NOMO-1 treated with dmso at 0.1 percent for 144 hours (cell line): ENCODE measurements at regions not wholly inside any gene's neighbourhood (a gene's known extent, or its start where the extent isn't known, plus 50 kb on each side); places are given as distances from the start of the nearest gene placed in this dataset.
"Not testable (repeated sequence)": the region's sequence is repeated elsewhere in the genome, so short reads cannot be mapped to it uniquely, and the experiment has no call there.

Source experiments
- DNase-seq: peaks from one replicate; lab custom pipeline; 2025; ENCODE audit not compliant: unreplicated experiment; lab: John Stamatoyannopoulos, UW

DNA sequence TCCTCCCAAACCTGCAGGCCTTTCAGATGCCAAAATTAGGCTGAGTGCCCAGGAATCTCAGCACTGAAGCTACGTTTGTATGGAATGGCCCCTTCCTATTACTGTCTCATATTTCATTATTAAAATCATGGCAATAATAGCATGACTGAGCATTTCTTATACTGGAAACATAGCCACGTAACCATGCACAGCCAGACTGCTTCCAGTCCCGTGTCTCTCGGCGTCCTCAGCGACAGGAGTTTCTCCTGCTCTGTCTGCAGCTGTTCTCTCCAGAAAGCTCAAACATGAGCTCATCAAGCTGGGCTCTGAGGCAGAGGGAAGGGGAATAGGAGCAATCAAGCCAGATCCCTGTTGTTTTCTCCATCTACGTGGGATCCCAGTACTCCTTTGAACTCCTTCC lies 104.0 kb downstream of the CDC7 start:
- no peak for DNase-seq

DNA sequence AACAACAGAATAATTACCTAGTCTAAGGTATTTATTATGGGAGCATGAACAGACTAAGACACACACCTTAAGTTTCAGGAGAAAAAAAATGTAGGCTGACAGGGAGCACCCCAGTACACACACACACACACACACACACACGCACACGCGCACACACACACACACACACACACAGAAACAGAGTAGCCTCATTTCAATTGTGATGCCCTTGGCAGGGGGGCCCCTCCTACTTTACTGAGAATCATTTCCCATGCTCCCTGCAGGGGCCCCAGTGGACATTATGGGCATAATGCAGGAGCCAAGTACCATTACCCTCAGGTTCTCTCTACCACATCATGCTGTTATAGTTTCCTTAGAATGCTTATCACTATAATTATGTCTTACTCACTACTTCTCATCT lies 104.9 kb downstream of the CDC7 start:
- DNase-seq = no peak

DNA sequence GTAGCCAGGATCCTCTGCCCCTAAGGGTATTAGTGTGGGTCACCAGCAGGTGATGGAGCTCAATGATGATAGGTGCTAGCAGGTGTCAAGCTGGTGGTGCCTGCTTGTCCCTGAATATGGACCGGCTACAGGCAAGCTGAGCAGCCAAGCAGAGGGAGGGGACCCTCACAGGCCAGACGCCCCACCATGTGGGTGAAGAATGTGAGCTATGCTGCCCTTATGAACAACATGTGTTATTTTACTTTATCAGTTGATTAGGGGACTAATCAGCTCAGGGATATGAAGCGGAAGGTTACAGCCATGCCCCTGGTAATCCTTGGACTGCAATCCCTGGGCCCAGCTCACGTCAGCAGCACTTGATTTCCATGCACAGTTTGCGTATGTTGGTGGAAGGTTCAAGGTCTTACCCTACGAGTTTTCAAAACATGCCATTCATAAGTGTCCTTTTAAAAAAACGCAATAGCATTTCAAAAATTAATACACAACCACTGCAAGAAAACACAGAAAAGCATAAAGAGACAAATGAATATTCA lies 106.0 kb downstream of the CDC7 start:
- DNase-seq = no peak

DNA sequence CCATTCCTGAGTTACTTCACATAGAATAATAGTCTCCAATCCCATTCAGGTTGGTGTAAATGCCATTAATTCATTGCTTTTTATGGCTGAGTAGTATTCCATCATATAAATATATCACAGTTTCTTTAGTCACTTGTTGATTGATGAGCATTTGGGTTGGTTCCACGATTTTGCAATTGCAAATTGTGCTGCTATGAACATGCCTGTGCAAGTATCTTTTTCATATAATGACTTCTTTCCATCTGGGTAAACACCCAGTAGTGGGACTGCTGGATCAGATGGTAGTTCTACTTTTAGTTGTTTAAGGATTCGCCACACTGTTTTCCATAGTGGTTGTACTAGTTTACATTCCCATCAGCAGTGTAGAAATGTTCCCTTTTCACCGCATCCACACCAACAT lies 107.0 kb downstream of the CDC7 start:
- DNase-seq = not testable (repeated sequence)

DNA sequence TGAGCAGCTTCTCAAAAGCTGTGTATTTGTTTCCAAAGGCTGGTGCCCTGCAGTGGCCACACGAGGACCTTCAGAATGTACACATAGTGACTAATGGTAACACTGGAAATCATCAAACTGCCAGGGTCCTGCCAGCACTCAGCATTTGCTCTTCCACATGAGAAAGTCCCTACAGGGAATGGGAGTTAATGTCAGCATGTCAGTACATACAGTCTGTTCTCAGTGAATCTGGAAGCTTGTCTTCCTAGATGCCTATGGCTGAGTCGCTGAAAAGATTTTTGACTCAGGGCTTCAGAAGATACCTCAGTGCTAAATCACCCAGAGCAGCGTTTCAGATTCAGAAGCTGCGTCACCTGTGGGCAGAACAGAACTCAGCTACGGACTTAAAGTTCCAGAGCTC lies 108.2 kb downstream of the CDC7 start:
- no peak for DNase-seq

DNA sequence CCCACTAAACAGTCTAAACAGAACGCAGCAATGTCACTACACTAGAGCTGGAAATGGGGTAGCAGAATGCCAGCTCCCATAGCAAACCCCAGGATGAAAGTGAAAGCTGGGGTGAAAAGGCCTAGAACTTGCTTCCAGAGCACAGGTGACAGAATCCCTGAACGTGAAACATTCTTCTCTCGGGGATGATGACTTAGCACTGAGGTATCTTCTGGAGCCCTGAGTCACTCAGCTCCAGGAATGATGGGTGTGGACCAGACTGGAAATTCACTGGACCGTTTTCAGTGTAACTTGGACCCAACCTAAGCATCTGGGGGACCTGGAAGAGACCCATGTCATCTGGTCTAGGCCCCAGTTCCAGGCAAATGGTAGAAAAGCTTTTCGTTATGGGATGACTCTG lies 108.9 kb downstream of the CDC7 start:
- no peak for DNase-seq

DNA sequence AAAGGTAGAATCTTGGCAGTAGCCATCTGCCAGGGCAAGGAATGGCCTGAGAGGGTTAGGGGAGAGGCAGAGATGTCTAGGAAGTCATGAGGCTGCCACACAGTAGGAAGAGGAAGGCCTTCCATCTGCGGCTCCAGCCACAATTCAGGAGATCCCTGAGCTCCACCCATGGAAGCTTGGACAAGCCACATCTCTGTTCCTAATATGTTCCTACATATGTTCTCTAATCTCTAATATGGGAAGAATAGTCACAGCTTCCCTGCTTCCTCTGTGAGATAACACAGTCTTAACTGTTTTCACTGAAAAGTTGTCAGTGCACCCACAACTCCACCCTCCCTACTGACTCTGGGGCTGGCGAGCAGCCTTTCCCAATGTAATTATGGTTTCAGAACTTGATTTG lies 109.5 kb downstream of the CDC7 start:
- no peak for DNase-seq

DNA sequence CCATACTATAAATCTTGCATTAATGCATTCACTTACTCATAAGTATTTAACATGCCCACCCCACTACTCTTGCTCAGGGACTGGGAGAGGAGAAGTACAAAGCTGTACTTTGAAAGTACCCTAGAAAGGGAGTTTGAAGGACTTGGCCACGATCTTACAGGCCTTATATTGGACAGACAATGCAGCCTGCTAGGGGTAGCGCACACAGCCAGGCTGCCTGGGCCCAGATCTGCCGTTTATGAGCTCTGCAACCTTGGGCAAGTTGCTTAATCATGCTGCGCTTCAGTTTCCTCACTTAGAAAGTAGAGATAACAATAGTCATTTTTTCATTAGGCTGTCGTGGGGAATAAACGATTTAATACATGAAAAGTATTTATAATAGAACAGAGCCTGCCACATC lies 110.1 kb downstream of the CDC7 start:
- DNase-seq = no peak

DNA sequence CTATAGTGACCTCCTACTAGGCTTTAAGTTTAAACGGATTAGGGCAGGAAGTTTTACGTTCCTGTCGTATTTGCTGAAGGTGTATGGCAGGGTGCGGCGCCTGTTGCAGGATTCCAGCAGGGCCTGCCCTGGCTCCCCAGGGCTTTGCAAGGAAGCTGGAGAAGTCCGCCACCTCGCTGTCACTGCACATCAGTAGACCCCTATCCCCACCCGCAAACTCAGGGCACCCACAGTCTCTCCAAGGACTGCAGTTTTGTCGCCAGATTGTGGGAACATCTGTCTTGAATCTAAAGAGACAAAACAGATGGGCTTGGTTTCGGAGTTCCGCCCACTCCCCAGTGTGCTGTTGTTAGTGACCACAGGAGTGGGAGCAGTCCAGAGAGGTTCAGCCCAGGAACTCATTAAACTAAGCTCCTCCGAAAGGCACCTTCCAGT lies 110.8 kb downstream of the CDC7 start:
- no peak for DNase-seq

DNA sequence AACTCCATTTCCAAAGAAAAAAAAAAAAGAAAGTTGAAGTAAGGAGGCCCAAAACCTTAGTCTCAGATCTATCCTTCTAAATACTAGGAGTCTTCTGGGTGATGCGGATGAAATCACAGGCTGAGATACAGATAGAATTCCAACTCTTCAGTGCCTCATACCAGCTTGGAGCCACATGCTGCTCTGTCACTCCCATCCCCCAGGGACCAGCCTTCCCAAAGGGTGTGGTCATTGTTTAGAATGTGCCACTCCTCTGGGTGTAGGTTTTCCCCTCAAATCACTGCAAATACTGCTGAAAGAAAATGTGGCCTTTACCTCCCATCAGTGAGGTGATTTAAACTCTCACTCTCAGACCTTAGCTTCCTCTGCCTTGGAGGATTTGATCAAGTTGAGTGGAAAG lies 112.9 kb downstream of the CDC7 start:
- DNase-seq = no peak

DNA sequence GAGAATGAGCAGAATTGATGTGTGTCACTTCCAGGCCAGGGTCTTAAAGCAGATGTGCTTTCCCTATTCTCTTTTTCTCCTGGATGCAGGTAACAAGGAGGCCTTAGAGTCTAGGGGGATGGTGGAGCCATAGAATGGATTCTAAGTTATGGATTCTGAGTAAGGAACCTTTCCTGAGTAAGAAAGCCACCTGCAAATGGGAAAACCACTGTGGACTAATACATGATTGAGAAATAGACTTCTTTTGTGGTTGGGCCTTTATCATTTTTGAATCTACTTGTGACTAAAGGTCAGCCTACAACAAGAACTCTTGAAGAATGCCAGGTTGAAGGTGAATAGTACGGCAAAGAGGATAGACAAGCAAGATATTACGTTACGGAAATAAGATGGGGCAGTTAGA lies 116.1 kb downstream of the CDC7 start:
- DNase-seq = no peak

DNA sequence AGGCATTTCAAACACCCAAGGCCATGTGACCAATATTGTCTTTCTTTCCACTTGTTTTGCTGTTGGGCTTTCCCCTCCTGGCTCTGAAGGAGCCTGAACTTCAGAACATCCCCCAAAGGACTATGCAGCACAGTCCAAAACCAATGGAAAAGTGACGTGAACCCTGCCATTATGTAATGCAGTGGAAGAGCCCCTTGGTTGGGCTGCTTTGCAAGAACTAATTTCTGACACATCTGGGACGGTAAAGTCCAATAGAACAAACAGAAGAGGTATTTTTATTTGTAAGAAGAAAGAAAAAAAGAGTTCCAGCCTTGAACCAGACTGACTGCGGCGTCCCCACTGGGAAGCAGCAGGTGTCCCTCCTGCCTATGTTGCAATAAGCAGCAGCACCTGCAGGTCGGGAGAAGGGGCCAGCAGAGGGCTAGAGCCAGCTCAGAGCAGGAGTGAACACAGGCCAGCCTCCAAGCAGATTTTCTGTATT lies 116.7 kb downstream of the CDC7 start:
- DNase-seq = no peak

DNA sequence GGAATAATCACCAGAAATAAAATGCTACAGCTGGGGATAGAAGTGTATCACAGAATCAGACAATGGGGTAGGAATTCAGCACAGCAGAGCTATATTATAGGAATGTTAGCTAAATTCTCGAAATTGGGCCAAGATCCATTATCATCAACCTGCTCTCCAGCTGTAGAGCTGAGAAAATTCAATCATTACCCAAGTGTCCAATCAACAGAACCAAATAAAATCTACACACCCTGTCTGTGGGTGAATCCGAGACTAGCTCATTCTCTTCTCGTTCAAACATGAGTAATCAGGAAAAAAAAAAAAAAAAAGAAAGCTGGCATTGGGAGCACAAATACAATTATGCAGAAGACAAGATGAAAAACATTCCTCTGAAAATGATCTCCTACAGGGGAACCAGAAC lies 119.2 kb downstream of the CDC7 start:
- DNase-seq = no peak

DNA sequence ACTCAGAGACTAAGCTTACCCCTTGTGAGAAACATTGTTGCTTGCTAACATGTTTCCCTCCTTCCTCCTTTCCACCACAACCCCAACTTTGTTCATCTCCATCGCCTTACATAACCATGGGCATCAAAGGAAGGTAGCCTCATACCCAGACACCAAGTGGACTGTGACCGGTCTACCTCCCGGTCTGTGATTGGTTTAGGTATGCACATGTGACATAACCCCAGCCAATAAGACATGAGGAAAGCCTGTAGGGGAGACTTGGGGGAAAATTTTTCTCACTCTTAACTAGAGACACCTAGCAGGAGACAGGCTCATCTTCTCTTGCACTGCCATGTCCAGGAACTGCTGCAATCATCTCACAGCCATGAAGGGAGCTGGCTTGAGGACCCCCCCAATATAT lies 120.7 kb downstream of the CDC7 start:
- DNase-seq = no peak

DNA sequence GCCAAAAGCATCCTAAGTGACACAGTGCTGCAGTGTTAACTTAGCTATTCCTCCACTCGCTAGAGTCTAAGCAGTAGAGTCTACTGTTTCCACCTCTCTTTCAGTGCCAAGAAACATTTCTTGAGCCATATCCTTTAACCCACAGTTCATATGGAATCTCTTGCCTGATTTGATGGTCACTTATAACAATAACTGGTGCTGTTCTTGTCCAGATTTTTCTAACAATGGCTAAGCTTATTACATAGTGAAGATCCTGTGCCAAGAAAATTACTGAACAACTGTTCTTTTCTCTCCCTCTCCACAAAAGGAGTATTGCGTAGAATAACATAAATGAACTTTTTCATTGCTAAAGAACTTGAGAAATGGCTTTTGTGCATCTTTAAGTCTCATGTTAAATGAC lies 121.3 kb downstream of the CDC7 start:
- no peak for DNase-seq

DNA sequence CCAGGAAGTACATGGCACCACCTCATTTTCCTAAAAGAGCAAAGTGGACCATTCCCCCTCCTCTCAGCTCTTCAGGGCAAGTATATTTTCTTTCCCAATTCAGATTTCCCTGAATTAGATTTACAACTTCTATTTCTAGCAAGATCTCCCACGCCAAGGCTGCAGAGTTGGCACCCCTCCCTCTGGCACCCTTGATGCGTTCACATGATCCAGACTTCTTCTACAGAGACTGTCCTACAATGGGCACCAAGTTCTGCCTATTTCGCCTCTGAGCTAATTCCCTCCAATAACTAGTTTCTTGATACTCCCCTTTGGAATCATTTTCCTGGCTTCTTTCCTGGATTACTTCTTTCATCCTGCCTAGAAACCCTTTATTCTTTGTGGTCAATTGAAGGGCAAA lies 122.0 kb downstream of the CDC7 start:
- DNase-seq = no peak

DNA sequence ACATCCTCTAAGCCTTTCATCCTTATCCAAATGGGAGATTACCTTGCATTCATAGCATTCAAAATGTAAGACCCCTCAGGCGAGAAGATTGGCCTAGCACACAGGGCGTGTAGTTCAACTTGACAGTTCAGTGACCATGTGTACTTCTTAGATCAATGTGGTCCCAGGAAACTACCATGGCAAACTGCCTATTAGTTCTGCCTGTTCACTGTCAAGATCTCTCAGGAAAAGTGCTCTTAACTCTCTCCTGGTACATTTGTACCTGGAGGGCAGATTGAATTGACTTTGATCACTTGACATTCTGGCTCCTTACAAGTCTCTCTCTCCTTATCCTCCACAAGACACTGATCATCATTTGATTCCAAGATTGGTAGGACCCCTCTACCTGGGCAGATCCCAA lies 122.4 kb downstream of the CDC7 start:
- DNase-seq = no peak

DNA sequence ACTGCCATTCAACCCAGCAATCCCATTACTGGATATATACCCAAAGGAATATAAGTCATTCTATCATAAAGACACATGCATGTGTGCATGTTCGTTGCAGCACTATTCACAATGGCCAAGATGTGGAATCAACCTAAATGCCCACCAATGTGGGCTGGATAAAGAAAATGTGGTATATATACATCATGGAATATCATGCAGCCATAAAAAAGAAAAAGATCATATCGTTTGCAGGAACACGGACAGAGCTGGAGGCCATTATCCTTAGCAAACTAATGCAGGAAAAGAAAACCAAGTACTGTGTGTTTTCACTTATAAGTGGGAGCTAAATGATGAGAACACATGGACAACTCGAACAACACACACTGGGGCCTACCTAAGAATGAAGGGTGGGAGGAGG lies 123.7 kb downstream of the CDC7 start:
- DNase-seq = no peak
